SH-SY5Y (cell line): ENCODE measurements at regions not wholly inside any gene's neighbourhood (a gene's known extent, or its start where the extent isn't known, plus 50 kb on each side); places are given as distances from the start of the nearest gene placed in this dataset.
A peak's percentile ranks its signal among the peaks of the same experiment; 100 is the strongest.

Experiments
- GATA2 ChIP-seq: IDR thresholded peaks from 2 replicates; pipeline ENCODE4 v1.6.1; 2011; ENCODE audit warnings: mild to moderate bottlenecking, low read depth, low read length
- GATA3 ChIP-seq: IDR thresholded peaks from 2 replicates; pipeline ENCODE4 v1.6.1; 2011; ENCODE audit warnings: low read depth, mild to moderate bottlenecking, low read length, moderate library complexity

GRCh38 chr18:60754413-60755009 lies 381.9 kb upstream of the MC4R start:
- TF ChIP-seq GATA2 = peak; percentile 43; the same call in 1 of the 2 replicates
- TF ChIP-seq GATA3 = no peak
